HG02763 (cell line): ENCODE measurements at regions not wholly inside any gene's neighbourhood (a gene's known extent, or its start where the extent isn't known, plus 50 kb on each side); places are given as distances from the start of the nearest gene placed in this dataset.

Experiments
- ATAC-seq: cut with Tn5 transposase; IDR thresholded peaks from one replicate; pipeline ENCODE4 v1.9.1; 2021; ENCODE audit warnings: mild to moderate bottlenecking, moderate library complexity; ENCODE audit not compliant: unreplicated experiment

- ATAC-seq = no peak
Observed at GRCh38 chr2:3005859-3006501, 371.6 kb downstream of the EIPR1 start.

DNA sequence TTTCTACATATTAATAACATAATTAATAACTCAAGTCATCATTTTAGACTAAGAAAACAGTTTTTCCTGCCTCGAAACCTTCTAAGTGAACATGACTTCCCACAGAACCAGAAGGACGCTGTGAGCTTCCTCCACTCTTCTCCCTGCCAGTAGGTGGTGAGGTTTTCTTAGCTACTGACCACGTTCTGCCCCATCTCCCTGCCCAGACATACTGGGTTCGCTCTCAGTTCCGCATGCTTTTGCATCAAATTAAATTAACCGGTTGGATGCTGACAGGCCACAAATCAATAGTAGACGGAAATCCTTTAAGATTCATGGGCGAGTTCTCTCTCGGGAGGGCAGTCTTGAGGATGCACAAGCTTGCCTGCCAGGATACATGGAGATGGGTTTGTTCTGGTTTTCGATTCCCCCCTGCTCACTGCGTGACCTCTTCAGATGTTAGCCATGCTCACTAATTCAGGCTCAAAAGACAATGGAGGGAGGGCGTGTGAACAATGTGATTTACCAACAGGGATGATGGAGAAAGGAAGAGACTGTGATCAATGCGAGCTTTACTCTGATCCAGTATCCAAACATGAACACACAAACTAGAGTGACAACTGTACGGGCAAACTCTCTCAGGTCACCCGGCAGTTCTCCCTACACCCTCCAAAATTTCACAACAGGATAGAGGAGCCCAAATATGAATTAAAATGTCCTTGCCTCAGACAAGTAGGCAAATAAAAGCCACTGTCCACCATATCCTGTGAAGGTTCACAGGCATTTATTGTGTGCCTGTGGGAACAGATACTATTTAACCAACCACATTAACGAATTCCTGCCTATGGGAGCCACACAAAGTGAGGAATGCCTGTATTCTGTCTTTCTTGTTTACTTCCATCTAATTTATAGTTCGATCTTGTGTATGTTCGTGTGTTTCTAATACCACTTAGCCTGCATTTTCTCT lies 375.7 kb downstream of the EIPR1 start:
- ATAC-seq = no peak

DNA sequence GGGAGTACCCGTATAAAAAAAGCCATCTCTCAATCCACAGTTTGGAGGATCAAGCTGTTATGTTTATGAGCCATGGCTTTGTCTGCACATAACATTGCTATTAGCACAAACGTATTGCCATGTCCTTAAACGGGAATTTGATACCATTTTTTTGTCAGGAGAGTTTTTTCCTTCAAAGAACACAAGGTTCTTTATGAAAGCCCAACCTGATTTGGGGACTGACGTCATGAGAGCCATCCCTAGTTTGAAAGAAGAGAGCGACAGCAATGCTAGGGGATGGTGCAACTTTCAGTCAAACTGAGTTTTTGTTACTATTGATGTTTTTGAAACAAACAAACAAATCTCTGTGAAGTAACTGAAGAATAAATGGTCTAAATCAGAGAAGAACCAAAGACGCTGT lies 376.6 kb downstream of the EIPR1 start:
- no peak for ATAC-seq

DNA sequence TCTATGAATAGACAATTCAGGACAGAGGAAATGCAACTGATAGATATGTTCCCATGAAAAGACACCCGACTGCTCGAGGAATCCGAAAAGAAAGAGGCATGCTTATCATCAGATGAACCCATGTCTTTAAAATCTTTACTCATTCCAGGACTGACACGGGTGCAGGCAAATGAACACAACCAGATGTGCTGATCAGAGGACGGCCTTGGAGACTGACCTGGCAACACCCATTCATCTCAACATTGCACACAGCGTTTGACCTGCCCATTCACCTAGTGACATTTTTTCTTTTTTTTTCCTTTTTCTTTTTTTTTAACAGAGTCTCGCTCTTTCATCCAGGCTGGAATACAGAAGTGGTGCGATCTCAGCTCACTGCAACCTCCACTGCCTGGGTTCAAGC lies 377.5 kb downstream of the EIPR1 start:
- no peak for ATAC-seq

DNA sequence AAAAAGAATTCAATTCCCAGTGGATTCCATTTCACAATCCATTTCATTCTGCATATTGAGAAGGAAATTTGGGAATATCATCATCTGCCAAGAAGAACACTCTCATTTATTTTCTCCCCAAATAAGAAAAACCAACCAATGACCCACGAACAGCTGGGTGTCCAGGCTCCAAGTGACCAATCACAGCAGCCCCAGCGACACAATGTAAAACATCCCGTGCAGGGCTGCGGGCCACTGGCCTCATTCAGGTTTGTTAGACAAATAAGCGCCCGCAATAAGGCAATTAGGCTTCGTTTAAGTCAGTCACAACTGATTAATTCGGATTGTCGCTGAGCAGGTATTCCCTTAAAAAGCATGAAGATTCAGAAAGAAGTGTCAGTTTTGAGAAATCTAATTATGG lies 378.6 kb downstream of the EIPR1 start:
- no peak for ATAC-seq

DNA sequence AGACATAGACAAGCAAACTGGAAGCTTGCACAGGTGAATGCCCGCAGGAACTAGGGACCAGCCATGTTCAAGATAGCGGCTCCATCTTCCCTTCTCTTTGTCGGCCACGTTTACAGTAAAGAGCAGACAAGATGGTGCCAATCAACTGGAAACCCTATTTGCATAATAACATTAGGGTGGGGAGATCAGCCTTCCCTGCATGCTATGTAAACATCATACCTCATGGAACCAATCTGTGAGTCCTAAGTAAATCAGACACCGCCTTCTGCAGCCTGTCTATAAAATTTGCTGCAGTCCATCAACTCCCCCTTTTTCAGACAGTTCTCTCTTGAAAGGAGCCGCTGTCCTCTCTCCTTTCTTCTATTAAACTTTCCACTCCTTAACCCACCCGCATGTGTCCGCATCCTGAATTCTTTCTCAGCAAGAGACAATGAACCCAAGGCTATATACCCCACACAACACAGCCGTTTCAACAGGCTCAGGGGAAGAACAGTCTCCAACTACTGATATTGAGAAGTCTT lies 384.4 kb downstream of the EIPR1 start:
- ATAC-seq = no peak

GRCh38 chr2:2992634-2993033 lies 385.0 kb downstream of the EIPR1 start:
- no peak for ATAC-seq

DNA sequence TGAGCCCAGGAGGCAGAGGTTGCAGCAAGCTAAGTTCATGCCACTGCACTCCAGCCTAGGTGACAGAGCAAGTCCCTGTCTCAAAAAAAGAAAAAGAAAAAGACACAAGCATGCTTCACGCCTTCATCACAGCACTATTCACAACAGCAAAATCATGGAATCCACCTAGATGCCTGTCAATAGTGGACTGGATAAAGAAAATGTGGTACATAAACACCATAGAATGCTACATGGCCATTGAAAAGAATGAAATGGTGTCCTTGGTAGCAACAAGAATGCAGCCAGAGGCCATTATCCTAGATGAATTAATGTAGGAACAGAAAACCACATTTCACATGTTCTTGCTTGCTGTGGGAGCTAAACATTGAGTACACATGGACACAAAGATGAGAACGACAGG lies 392.6 kb downstream of the EIPR1 start:
- ATAC-seq = no peak

DNA sequence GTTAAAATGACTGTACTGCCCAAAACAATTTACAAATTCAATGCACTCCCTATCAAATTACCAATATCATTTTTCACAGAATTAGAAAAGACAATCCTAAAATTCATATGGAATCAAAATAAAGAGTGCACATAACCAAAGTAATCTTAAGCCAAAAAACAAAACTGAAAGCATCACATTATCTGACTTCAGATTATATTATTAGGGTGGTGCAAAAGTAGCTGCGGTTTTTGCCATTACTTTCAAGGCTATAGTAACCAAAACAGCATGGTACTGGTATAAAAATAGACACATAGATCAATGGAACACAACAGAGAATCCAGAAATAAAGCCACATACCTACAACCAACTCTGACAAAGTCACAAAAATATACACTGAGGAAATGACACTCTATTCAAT lies 396.6 kb downstream of the EIPR1 start:
- ATAC-seq = no peak

- no peak for ATAC-seq
Observed at GRCh38 chr2:2974982-2975381, 402.6 kb downstream of the EIPR1 start.

GRCh38 chr2:2960441-2961133 lies 417.0 kb downstream of the EIPR1 start:
- no peak for ATAC-seq

DNA sequence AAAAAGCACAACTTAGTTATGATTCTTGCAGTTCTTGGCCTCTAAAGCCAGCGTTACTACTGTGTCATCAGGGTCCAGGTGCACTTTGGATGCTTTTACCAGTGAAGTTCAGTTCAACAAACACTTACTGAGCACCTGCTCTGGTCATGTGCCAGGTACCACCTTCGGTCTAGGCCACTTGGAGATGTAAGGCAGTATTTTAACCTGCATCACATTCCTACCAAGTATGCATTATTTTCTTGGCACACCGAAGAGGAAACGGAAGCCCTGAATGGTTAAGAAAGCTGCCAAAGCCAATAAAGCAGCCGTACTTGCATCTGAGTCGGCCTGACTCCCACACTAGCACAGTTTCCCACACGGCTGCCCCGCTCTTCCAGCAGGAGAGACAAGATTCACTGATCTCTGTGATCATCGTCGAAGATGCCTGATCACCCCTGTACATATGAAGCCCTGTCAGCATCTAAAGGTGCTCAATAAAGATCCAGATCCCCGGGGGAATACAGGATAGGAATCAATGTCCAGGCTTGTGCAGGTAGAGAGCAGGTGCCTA lies 427.1 kb downstream of the EIPR1 start:
- ATAC-seq = no peak

GRCh38 chr2:2947406-2947805 lies 430.2 kb downstream of the EIPR1 start:
- ATAC-seq = no peak

DNA sequence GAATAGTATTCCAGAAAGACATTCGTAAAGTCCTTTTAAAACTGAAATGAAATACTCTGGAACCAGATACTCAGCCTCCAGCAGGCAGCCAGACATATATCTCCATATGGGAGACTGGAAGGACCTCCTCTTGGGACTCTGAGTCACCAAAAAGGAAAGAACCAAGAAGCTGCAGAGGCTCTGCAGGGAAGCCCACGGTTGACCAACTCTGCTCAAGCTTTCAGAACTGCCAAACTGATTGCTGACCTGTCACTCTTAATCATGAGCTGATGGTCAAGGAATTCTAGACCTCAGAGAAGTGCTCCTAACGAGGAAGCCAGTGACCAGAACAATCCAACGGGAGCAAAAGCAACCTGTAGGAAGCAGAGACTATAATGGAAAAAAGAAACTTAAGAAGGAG lies 434.7 kb downstream of the EIPR1 start:
- ATAC-seq = no peak

GRCh38 chr2:2942225-2942624 lies 435.4 kb downstream of the EIPR1 start:
- no peak for ATAC-seq

GRCh38 chr2:2941205-2941604 lies 436.4 kb downstream of the EIPR1 start:
- ATAC-seq = no peak

DNA sequence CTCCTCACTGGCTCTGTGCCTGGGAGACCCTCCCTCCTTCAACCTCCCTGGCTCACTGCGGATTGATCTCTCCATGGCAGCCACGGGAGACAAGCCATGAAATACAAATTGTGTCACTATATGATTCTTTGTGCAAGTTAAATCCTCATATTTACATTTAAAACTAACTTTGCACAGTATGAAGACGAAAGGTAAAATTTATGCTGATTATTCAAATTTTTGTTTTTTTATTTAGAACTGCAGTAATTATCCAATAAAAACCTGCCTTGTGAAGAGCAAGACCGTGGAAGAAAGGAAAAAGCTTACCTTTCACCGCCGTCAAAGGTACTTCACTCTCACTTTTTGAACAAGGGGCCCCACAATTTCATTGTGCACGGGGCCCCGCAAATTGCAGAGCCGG lies 436.9 kb downstream of the EIPR1 start:
- ATAC-seq = no peak

DNA sequence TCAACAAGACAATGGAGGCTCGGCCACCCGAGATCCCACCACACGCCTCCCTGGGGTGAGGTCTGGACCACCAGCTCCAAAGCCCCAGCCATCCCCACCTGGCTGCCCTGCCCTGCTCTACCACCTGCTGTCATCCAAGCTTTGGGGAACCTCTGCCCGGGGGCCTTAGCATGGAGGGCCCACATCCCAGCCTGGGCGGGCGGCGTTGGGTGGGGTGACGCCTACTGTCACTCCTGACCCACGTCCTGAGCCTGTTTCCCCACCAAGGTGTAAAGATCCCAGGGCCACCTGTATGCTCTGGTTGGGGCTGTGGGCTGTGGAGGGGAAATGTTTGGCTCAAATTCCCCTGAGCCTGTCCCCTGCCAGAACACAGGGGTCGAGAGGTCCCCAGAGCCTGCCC lies 437.6 kb downstream of the EIPR1 start:
- no peak for ATAC-seq

DNA sequence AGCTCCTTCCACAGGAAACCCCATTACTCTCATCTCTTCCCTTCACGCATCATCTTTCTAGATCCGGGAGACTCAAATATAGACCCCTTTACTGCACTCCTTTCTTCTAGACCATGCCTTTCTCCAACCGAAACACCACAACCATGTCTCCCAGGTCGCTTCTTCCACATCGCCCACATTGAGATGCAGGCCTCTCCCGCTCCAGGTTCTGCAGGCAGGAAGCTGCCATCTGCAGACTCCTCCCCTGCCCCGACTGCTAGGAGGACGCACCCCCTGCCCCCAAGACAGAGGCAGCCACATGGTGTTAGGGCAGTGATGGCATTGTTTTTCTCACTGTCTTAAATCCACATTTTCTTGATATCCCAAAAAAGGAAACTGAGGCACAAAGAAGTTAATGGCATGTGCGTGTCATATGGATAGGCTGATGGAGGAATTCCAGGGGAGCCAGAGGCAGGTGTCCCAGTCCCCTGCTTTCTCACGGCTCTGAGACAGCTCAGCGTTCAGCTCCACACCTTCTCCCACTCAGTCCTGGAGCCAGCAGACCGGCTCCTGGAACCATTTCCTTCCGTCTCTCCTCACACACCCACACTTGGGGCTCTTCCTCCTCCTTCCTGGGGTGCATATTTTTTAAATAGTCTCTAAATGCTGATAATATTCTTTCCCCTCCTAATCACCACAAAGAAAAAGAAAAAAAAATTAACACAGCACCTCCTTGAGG lies 438.4 kb downstream of the EIPR1 start:
- ATAC-seq = no peak

DNA sequence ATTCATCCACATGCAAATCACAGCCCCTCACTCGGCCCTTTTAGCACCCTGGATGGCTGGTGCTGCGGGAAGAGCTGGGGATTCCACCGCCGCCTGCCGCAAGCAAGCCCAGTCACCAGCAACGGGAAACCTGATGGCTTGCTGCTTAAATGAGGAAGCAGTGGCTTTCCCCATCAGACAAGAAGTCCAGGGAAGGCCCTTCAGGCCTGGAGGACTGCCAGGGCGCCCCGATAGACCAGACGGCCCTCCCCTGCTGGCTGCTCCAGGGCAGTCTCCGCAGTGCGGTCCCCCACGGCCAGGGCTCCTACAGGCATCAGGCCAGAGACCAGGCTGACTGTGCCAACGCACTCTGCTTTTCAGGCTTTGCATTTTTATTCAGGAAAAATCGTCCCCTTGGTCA lies 439.1 kb downstream of the EIPR1 start:
- no peak for ATAC-seq
